GM04504 (cell line): ENCODE measurements at regions not wholly inside any gene's neighbourhood (a gene's known extent, or its start where the extent isn't known, plus 50 kb on each side); places are given as distances from the start of the nearest gene placed in this dataset.
A peak's percentile ranks its signal among the peaks of the same experiment; 100 is the strongest.

Source experiments
- DNase-seq: peaks from one replicate; pipeline ENCODE4 v3.0.0-alpha.2; 2012; ENCODE audit warnings: low read depth

GRCh38 chr6:145489583-145489982 is 245.7 kb downstream of the EPM2A start:
- no peak for DNase-seq

GRCh38 chr6:145490068-145490467 is 245.3 kb downstream of the EPM2A start:
- DNase-seq: no peak

GRCh38 chr6:145491126-145491525 is 244.2 kb downstream of the EPM2A start:
- DNase-seq: no peak

- no peak for DNase-seq
Observed at GRCh38 chr6:145497006-145497405, 238.3 kb downstream of the EPM2A start.

- DNase-seq: no peak
Observed at GRCh38 chr6:145498425-145498824, 236.9 kb downstream of the EPM2A start.

- no peak for DNase-seq
Observed at GRCh38 chr6:145502416-145502815, 232.9 kb downstream of the EPM2A start.

- no peak for DNase-seq
Observed at GRCh38 chr6:145506136-145506535, 229.2 kb downstream of the EPM2A start.

GRCh38 chr6:145506565-145506964 is 228.8 kb downstream of the EPM2A start:
- DNase-seq: no peak

- DNase-seq: no peak
Observed at GRCh38 chr6:145507239-145507638, 228.1 kb downstream of the EPM2A start.

- no peak for DNase-seq
Observed at GRCh38 chr6:145508107-145508506, 227.2 kb downstream of the EPM2A start.

- no peak for DNase-seq
Observed at GRCh38 chr6:145517492-145517891, 217.8 kb downstream of the EPM2A start.

- DNase-seq: no peak
Observed at GRCh38 chr6:145525038-145525437, 210.3 kb downstream of the EPM2A start.

GRCh38 chr6:145529582-145529981 is 205.7 kb downstream of the EPM2A start:
- DNase-seq: no peak

GRCh38 chr6:145530454-145530853 is 204.9 kb downstream of the EPM2A start:
- no peak for DNase-seq

- no peak for DNase-seq
Observed at GRCh38 chr6:145531032-145531431, 204.3 kb downstream of the EPM2A start.

GRCh38 chr6:145531822-145532221 is 203.5 kb downstream of the EPM2A start:
- DNase-seq: no peak

GRCh38 chr6:145532361-145532760 is 203.0 kb downstream of the EPM2A start:
- DNase-seq: no peak

- DNase-seq: no peak
Observed at GRCh38 chr6:145534989-145535388, 200.3 kb downstream of the EPM2A start.

- no peak for DNase-seq
Observed at GRCh38 chr6:145538989-145539388, 196.3 kb downstream of the EPM2A start.

GRCh38 chr6:145539831-145540230 is 195.5 kb downstream of the EPM2A start:
- no peak for DNase-seq

- DNase-seq: no peak
Observed at GRCh38 chr6:145540741-145541140, 194.6 kb downstream of the EPM2A start.

- peak; percentile 25 for DNase-seq
Observed at GRCh38 chr6:145544041-145544440, 191.3 kb downstream of the EPM2A start.

- DNase-seq: no peak
Observed at GRCh38 chr6:145544514-145544913, 190.8 kb downstream of the EPM2A start.

- no peak for DNase-seq
Observed at GRCh38 chr6:145546265-145546664, 189.1 kb downstream of the EPM2A start.
